Lower leg skin (tissue), 3 donors: ENCODE measurements at regions not wholly inside any gene's neighbourhood (a gene's known extent, or its start where the extent isn't known, plus 50 kb on each side); places are given as distances from the start of the nearest gene placed in this dataset.

ENCODE experiments used
- POLR2A ChIP-seq, 2 donors: fragments of 450-650 bp; IDR thresholded peaks; one replicate each; pipeline ENCODE4 v1.6.1; 2016 to 2017; ENCODE audit warnings: antibody characterized with exemption in 2 of 2, mild to moderate bottlenecking in 1 of 2, moderate library complexity in 1 of 2
- TF ChIP-seq, protein P1 (sequence below), 3 donors: fragments of 450-650 bp; IDR thresholded peaks; one replicate each; pipeline ENCODE4 v1.5.1; 2016; ENCODE audit warnings: antibody characterized with exemption in 3 of 3, mild to moderate bottlenecking in 3 of 3, moderate library complexity in 2 of 3

DNA sequence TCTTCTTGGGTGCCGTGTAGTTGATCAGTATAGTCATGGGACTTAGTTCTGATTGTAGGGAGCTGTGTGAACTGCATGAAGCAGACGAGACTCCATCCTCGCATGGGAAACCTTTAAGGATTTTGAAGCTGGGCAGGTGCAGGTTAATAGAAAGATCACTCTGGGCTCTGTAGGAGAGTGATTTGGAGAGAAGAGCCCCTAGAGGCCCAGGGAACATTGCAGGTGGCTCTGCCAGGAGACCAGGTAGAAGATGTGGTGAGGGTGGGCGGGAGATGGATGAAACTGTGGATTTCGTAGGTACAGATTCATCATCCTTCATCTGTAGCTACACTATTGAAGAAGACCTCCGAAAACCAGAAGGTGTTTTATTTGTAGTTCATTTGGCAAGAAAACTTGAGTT lies 53.3 kb downstream of the UTRN start:
- TF ChIP-seq, protein P1, sequence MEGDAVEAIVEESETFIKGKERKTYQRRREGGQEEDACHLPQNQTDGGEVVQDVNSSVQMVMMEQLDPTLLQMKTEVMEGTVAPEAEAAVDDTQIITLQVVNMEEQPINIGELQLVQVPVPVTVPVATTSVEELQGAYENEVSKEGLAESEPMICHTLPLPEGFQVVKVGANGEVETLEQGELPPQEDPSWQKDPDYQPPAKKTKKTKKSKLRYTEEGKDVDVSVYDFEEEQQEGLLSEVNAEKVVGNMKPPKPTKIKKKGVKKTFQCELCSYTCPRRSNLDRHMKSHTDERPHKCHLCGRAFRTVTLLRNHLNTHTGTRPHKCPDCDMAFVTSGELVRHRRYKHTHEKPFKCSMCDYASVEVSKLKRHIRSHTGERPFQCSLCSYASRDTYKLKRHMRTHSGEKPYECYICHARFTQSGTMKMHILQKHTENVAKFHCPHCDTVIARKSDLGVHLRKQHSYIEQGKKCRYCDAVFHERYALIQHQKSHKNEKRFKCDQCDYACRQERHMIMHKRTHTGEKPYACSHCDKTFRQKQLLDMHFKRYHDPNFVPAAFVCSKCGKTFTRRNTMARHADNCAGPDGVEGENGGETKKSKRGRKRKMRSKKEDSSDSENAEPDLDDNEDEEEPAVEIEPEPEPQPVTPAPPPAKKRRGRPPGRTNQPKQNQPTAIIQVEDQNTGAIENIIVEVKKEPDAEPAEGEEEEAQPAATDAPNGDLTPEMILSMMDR (IDR thresholded peaks at IDR 0.05), result no peak
- TF ChIP-seq POLR2A (IDR thresholded peaks at IDR 0.05), result no peak
